K562 (cell line): ENCODE measurements at regions not wholly inside any gene's neighbourhood (a gene's known extent, or its start where the extent isn't known, plus 50 kb on each side); places are given as distances from the start of the nearest gene placed in this dataset.

ENCODE experiments used
- ATAC-seq: fragments of 200-7000 bp; cut with Tn5 transposase; 3 replicates; pipeline ENCODE4 v1.9.1; 2020; ENCODE audit warnings: moderate library complexity
- BruUV-seq: library from RNA; stranded (reverse); fragments of 400-500 nt; replicated peaks from 2 replicates; lab custom pipeline; 2021; lab: Mats Ljungman, UMichigan
- CTCF ChIA-PET: fragments of 300-600 bp; formaldehyde crosslinking; extraction: SDS; loops from one replicate; lab custom pipeline; 2021; ENCODE audit warnings: low intra/inter-chr PET ratio; lab: Yijun Ruan, JAX
- POLR2A ChIA-PET: fragments of 300-600, 350-650 bp; sonication (Branson Sonifier 250); formaldehyde crosslinking; extraction: SDS; loops from one replicate; lab custom pipeline; 2021; ENCODE audit warnings: antibody characterized with exemption, inconsistent platforms; lab: Yijun Ruan, JAX
- DNase-seq, 4 experiments: peaks; one replicate each; pipeline versions ENCODE4 v3.0.0 to v3.0.0-alpha.2; 2011 to 2018; ENCODE audit warnings: low spot score in 3 of 4, mixed read lengths in 3 of 4; ENCODE audit errors: extremely low read depth in 1 of 4
- FAIRE-seq: peaks from 2 replicates; lab custom pipeline; 2011; peaks lifted over from hg19 to GRCh38; lab: Jason Lieb, UNC
- H2AFZ ChIP-seq: 2 replicates; pipeline ENCODE4 v1.6.0; 2011; ENCODE audit warnings: low read depth, low read length, control low read depth, inconsistent platforms
- H3K27ac ChIP-seq: fragments of 200-600 bp; 3 replicates; pipeline ENCODE4 v1.8.0; 2011; ENCODE audit warnings: low read depth, mild to moderate bottlenecking, control low read depth, inconsistent platforms, low read length, moderate library complexity, mixed read lengths; ENCODE audit errors: extremely low read depth
- H3K27me3 ChIP-seq, 2 experiments: fragments of 300-600 bp in 1 of 2; 2 replicates in 1 of 2; 3 replicates in 1 of 2; pipeline versions ENCODE4 v1.6.0 to v1.8.0; 2011; ENCODE audit warnings: inconsistent platforms in 2 of 2, low read length in 2 of 2, mild to moderate bottlenecking in 1 of 2, mixed read lengths in 1 of 2, moderate library complexity in 1 of 2; ENCODE audit not compliant: control insufficient read depth in 2 of 2, insufficient read depth in 2 of 2
- H3K36me3 ChIP-seq: fragments of 300-600 bp; 3 replicates; pipeline ENCODE4 v1.8.0; 2011; ENCODE audit warnings: mild to moderate bottlenecking, low read length, inconsistent platforms; ENCODE audit not compliant: control insufficient read depth, insufficient read depth
- H3K4me1 ChIP-seq, 2 experiments: fragments of 200-600 bp in 1 of 2; replicated peaks in 1 of 2; 2 replicates in 1 of 2; 3 replicates in 1 of 2; pipeline versions ENCODE4 v1.5.1 to v1.8.0; 2011; ENCODE audit warnings: inconsistent platforms in 2 of 2, low read length in 2 of 2, mild to moderate bottlenecking in 1 of 2, mixed read lengths in 1 of 2, moderate library complexity in 1 of 2; ENCODE audit not compliant: control insufficient read depth in 2 of 2, insufficient read depth in 2 of 2
- H3K4me2 ChIP-seq: 2 replicates; pipeline ENCODE4 v1.6.1; 2011; ENCODE audit warnings: low read length, control low read depth, inconsistent platforms, mixed read lengths; ENCODE audit not compliant: insufficient read depth
- H3K4me3 ChIP-seq: fragments of 200-600 bp; sonication (generic), shearing (Covaris generic); 2 replicates; pipeline ENCODE4 v1.5.1; 2016; ENCODE audit warnings: control low read depth, inconsistent platforms
- H3K79me2 ChIP-seq: fragments of 200-600 bp; 3 replicates; pipeline ENCODE4 v1.8.0; 2011; ENCODE audit warnings: low read length, inconsistent platforms; ENCODE audit not compliant: control insufficient read depth, insufficient read depth
- H3K9ac ChIP-seq, 2 experiments: 2 replicates each; pipeline versions ENCODE4 v1.6.0 to v1.6.1; 2011; ENCODE audit warnings: low read depth in 2 of 2, low read length in 2 of 2, control low read depth in 1 of 2, inconsistent platforms in 1 of 2, mild to moderate bottlenecking in 1 of 2, mixed read lengths in 1 of 2; ENCODE audit not compliant: insufficient read depth in 1 of 2
- H3K9me1 ChIP-seq: one replicate; pipeline ENCODE4 v1.6.0; 2011; ENCODE audit warnings: inconsistent platforms, mild to moderate bottlenecking, low read length, moderate library complexity; ENCODE audit not compliant: control insufficient read depth, insufficient read depth
- H3K9me3 ChIP-seq: replicated peaks from 2 replicates; pipeline ENCODE4 v1.5.1; 2011; ENCODE audit warnings: low read depth, low read length, inconsistent platforms; ENCODE audit not compliant: control insufficient read depth, insufficient read depth
- H4K20me1 ChIP-seq: replicated peaks from 2 replicates; pipeline ENCODE4 v1.6.1; 2011; ENCODE audit warnings: low read length, inconsistent platforms, mixed read lengths; ENCODE audit not compliant: control insufficient read depth, insufficient read depth
- HLTF ChIP-seq: fragments of 450-650 bp; IDR thresholded peaks from 2 replicates; pipeline ENCODE4 v1.6.1; 2016
- IRF2 ChIP-seq: sonication (generic); formaldehyde crosslinking; IDR thresholded peaks from 2 replicates; pipeline ENCODE4 v1.8.1; 2022; ENCODE audit warnings: mild to moderate bottlenecking, missing genetic modification reagents
- NFRKB ChIP-seq: fragments of 450-650 bp; IDR thresholded peaks from 2 replicates; pipeline ENCODE4 v1.6.1; 2016; ENCODE audit warnings: low read depth
- RBM15 ChIP-seq: fragments of 200-400 bp; formaldehyde crosslinking; IDR thresholded peaks from 2 replicates; pipeline ENCODE4 v1.6.1; 2018; ENCODE audit warnings: mild to moderate bottlenecking, low read length, moderate library complexity; ENCODE audit not compliant: insufficient read depth
- SMARCE1 ChIP-seq: fragments of 450-650 bp; IDR thresholded peaks from 2 replicates; pipeline ENCODE4 v1.7.1; 2016; ENCODE audit warnings: mild to moderate bottlenecking
- SOX6 ChIP-seq: fragments of 450-650 bp; IDR thresholded peaks from 2 replicates; pipeline ENCODE4 v1.6.1; 2014; ENCODE audit warnings: mild to moderate bottlenecking
- ZFPM2 ChIP-seq: fragments of 250-450 bp; sonication (Bioruptor Pico); IDR thresholded peaks from 2 replicates; pipeline ENCODE4 v1.5.1; 2022; ENCODE audit warnings: mild to moderate bottlenecking
- WGBS: fragments of 100-300 bp; shearing (Covaris generic); methylation state at CpG from one replicate; pipeline ENCODE4 v1.1.6; 2016; ENCODE audit warnings: low coverage, mixed read lengths; ENCODE audit not compliant: insufficient coverage; ENCODE audit errors: missing lambda C conversion rate; 5-methylcytosine and 5-hydroxymethylcytosine counted together
- in situ Hi-C: fragments of 300-500 bp; cut with MboI; formaldehyde crosslinking; loops from 4 replicates; pipeline ENCODE4 v1.15.0; 2018; ENCODE audit warnings: inconsistent platforms, mixed read lengths
- intact Hi-C: fragments of 100-400 bp; cut with micrococcal nuclease; formaldehyde crosslinking; loops from 2 replicates; pipeline ENCODE4 v1.14.2; 2022
- TF ChIP-seq, protein P1 (sequence below): fragments of 150-350 bp; IDR thresholded peaks from 2 replicates; pipeline ENCODE4 v1.6.1; 2014; ENCODE audit warnings: low read depth, mild to moderate bottlenecking, low read length, borderline replicate concordance
- TF ChIP-seq, protein P2 (sequence below): sonication (generic); formaldehyde crosslinking; IDR thresholded peaks from 2 replicates; pipeline ENCODE4 v1.8.0; 2022; ENCODE audit warnings: missing genetic modification reagents, mild to moderate bottlenecking, moderate library complexity, borderline replicate concordance

DNA sequence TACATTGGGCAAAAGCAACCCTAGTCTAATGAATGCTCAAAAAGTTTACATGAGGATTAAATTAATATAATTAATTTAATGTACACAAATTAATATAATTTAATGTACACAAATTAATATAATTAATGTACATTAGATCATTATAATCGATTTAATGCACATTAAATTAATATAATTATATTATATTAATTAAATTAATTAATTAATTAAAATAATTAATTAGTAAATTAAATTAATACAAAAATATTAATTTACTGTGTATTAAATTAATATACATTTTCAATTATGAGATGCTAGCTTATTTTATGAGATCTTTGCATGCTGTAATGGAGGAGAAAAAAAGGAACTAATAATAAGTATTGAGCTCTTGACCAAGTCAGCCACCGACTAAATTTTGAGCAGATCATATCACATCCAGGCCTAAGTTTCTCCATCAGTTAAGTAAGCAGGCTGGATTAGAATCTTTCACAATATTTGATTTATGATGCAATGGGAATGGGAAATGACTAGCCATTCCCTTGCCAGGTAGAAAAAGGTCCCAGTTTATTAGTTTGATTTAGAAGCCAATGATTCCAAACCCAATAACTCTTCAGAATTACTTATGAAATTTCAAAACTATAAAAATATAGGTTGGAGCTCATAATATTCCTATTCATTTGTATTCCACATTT is 533.4 kb upstream of the GRIA1 start:
- Histone ChIP-seq H3K27me3 (no peaks in the 10 kb centered on the region), H2AFZ (no peak overlapping the region), H3K9me3 (no peaks in the 10 kb centered on the region; the same call in 1 of the 2 replicates), H3K4me3 (no peak overlapping the region), H4K20me1 (no peaks in the 10 kb centered on the region)
- intact Hi-C loops, result no loop called here
- FAIRE-seq (no peak), DNase-seq (no peak)
- WGBS, result 0% methylated on average over 2 of the region's 2 CpGs
- TF ChIP-seq, protein P1, sequence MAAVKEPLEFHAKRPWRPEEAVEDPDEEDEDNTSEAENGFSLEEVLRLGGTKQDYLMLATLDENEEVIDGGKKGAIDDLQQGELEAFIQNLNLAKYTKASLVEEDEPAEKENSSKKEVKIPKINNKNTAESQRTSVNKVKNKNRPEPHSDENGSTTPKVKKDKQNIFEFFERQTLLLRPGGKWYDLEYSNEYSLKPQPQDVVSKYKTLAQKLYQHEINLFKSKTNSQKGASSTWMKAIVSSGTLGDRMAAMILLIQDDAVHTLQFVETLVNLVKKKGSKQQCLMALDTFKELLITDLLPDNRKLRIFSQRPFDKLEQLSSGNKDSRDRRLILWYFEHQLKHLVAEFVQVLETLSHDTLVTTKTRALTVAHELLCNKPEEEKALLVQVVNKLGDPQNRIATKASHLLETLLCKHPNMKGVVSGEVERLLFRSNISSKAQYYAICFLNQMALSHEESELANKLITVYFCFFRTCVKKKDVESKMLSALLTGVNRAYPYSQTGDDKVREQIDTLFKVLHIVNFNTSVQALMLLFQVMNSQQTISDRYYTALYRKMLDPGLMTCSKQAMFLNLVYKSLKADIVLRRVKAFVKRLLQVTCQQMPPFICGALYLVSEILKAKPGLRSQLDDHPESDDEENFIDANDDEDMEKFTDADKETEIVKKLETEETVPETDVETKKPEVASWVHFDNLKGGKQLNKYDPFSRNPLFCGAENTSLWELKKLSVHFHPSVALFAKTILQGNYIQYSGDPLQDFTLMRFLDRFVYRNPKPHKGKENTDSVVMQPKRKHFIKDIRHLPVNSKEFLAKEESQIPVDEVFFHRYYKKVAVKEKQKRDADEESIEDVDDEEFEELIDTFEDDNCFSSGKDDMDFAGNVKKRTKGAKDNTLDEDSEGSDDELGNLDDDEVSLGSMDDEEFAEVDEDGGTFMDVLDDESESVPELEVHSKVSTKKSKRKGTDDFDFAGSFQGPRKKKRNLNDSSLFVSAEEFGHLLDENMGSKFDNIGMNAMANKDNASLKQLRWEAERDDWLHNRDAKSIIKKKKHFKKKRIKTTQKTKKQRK, result no peak
- TF ChIP-seq RBM15, result no peak
- TF ChIP-seq, protein P2, sequence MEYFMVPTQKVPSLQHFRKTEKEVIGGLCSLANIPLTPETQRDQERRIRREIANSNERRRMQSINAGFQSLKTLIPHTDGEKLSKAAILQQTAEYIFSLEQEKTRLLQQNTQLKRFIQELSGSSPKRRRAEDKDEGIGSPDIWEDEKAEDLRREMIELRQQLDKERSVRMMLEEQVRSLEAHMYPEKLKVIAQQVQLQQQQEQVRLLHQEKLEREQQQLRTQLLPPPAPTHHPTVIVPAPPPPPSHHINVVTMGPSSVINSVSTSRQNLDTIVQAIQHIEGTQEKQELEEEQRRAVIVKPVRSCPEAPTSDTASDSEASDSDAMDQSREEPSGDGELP (CRISPR knock-in tag), result no peak
- no peak for TF ChIP-seq SMARCE1
- no peak for TF ChIP-seq IRF2 (CRISPR knock-in tag)
- TF ChIP-seq ZFPM2 (CRISPR knock-in tag), result no peak
- no peak for TF ChIP-seq NFRKB
- no peak for TF ChIP-seq SOX6
- no peak for TF ChIP-seq HLTF
- TF ChIP-seq, all 486 proteins: peak for 0
- CTCF ChIA-PET, result no interaction called here
- no peak overlapping the region for H3K9ac ChIP-seq
- ATAC-seq, result no peak
- H3K36me3 ChIP-seq, result no peaks in the 10 kb centered on the region
- no peak overlapping the region for H3K27ac ChIP-seq
- H3K79me2 ChIP-seq, result no peaks in the 10 kb centered on the region
- H3K9me1 ChIP-seq, result no peaks in the 10 kb centered on the region
- POLR2A ChIA-PET, result no interaction called here
- H3K4me1 ChIP-seq, result no peaks in the 10 kb centered on the region
- no peak overlapping the region for H3K4me2 ChIP-seq
- in situ Hi-C loops, result no loop called here
- BruUV-seq, result no TSS peak
